ENCODE measurements at regions not wholly inside any gene's neighbourhood (a gene's known extent, or its start where the extent isn't known, plus 50 kb on each side); places are given as distances from the start of the nearest gene placed in this dataset.
A peak's percentile ranks its signal among the peaks of the same experiment; 100 is the strongest.

- H3K27ac ChIP-seq: no peak overlapping the region
- TF ChIP-seq CTCF (conservative IDR thresholded peaks at IDR 0.05): 0 out of 2 replicates have a peak, but pooled peaks have one; percentile 7
- no peak for TF ChIP-seq ZFX (IDR thresholded peaks at IDR 0.05)
Measured at GRCh38 chr3:106121491-106122289, 252.9 kb upstream of the CBLB start.

- no peak for TF ChIP-seq CTCF (conservative IDR thresholded peaks at IDR 0.05)
- no peak for TF ChIP-seq ZFX (IDR thresholded peaks at IDR 0.05)
- no peak overlapping the region for H3K27ac ChIP-seq
Measured at GRCh38 chr3:106124818-106125217, 256.0 kb upstream of the CBLB start.

GRCh38 chr3:106125321-106125720 is 256.5 kb upstream of the CBLB start:
- no peak overlapping the region for H3K27ac ChIP-seq
- TF ChIP-seq CTCF (conservative IDR thresholded peaks at IDR 0.05) (no peak), ZFX (IDR thresholded peaks at IDR 0.05) (no peak)

GRCh38 chr3:106126067-106126845 is 257.4 kb upstream of the CBLB start:
- TF ChIP-seq CTCF (conservative IDR thresholded peaks at IDR 0.05): no peak
- TF ChIP-seq ZFX (IDR thresholded peaks at IDR 0.05): no peak
- H3K27ac ChIP-seq: no peak overlapping the region

GRCh38 chr3:106126846-106127235 is 258.0 kb upstream of the CBLB start:
- no peak for TF ChIP-seq CTCF (conservative IDR thresholded peaks at IDR 0.05)
- no peak for TF ChIP-seq ZFX (IDR thresholded peaks at IDR 0.05)
- H3K27ac ChIP-seq: no peak overlapping the region

- H3K27ac ChIP-seq: no peak overlapping the region
- no peak for TF ChIP-seq CTCF (conservative IDR thresholded peaks at IDR 0.05)
- no peak for TF ChIP-seq ZFX (IDR thresholded peaks at IDR 0.05)
Measured at GRCh38 chr3:106129939-106130338, 261.1 kb upstream of the CBLB start.
